H1 (cell line): ENCODE measurements at regions not wholly inside any gene's neighbourhood (a gene's known extent, or its start where the extent isn't known, plus 50 kb on each side); places are given as distances from the start of the nearest gene placed in this dataset.

ENCODE experiments used
- CTCF ChIA-PET: fragments of 300-600 bp; sonication (Branson Sonifier 250); formaldehyde crosslinking; loops from one replicate; lab custom pipeline; 2021; ENCODE audit not compliant: partially characterized antibody; lab: Charles Lee
- POLR2A ChIA-PET: fragments of 300-600 bp; sonication (Branson Sonifier 250); formaldehyde crosslinking; loops from one replicate; lab custom pipeline; 2021; ENCODE audit warnings: inconsistent platforms; ENCODE audit not compliant: partially characterized antibody; lab: Charles Lee
- DNase-seq, 2 experiments: peaks; one replicate each; pipeline versions ENCODE4 v3.0.0 to v3.0.0-alpha.2; 2010 to 2022; ENCODE audit warnings: low spot score in 2 of 2, low read depth in 1 of 2, mixed read lengths in 1 of 2
- FAIRE-seq: peaks from 2 replicates; lab custom pipeline; 2011; peaks lifted over from hg19 to GRCh38; lab: Jason Lieb, UNC
- H2AFZ ChIP-seq: 2 replicates; pipeline ENCODE4 v1.8.1; 2012; ENCODE audit warnings: low read length, inconsistent platforms
- H2AK5ac ChIP-seq: 2 replicates; pipeline ENCODE4 v1.6.1; 2013; ENCODE audit warnings: low read depth, low read length
- H2BK120ac ChIP-seq: replicated peaks from 2 replicates; pipeline ENCODE3; 2013; ENCODE audit warnings: low read depth, low read length, inconsistent platforms
- H2BK12ac ChIP-seq: 2 replicates; pipeline ENCODE4 v1.6.1; 2013; ENCODE audit warnings: low read depth, low read length
- H2BK15ac ChIP-seq: 2 replicates; pipeline ENCODE4 v1.6.1; 2013; ENCODE audit warnings: low read length
- H2BK20ac ChIP-seq: 2 replicates; pipeline ENCODE4 v1.6.1; 2013; ENCODE audit warnings: low read length
- H2BK5ac ChIP-seq: 2 replicates; pipeline ENCODE4 v1.6.1; 2013; ENCODE audit warnings: low read depth, low read length
- H3K14ac ChIP-seq: 2 replicates; pipeline ENCODE4 v1.6.1; 2013; ENCODE audit warnings: inconsistent platforms; ENCODE audit not compliant: insufficient read length
- H3K18ac ChIP-seq: 2 replicates; pipeline ENCODE4 v1.6.1; 2013; ENCODE audit warnings: low read length; ENCODE audit errors: extremely low read depth
- H3K23ac ChIP-seq: 2 replicates; pipeline ENCODE4 v1.6.1; 2013; ENCODE audit warnings: inconsistent platforms; ENCODE audit not compliant: insufficient read length
- H3K23me2 ChIP-seq: 2 replicates; pipeline ENCODE4 v1.6.1; 2013; ENCODE audit warnings: low read depth, low read length
- H3K27ac ChIP-seq: 2 replicates; pipeline ENCODE4 v1.6.1; 2011; ENCODE audit warnings: low read depth, low read length, inconsistent platforms
- H3K27me3 ChIP-seq, 4 experiments: replicated peaks in 1 of 4; 1 replicate in 1 of 4; 2 replicates in 3 of 4; pipeline versions ENCODE4 v1.6.1 to v1.8.1; 2011 to 2013; ENCODE audit warnings: low read length in 3 of 4, mild to moderate bottlenecking in 3 of 4, inconsistent platforms in 2 of 4, mixed read lengths in 2 of 4, moderate library complexity in 1 of 4; ENCODE audit not compliant: control insufficient read depth in 3 of 4, insufficient read depth in 3 of 4; ENCODE audit errors: extremely low read depth in 1 of 4
- H3K36me3 ChIP-seq, 4 experiments: 2 replicates each; pipeline versions ENCODE4 v1.6.1 to v1.8.1; 2011 to 2013; ENCODE audit warnings: mild to moderate bottlenecking in 4 of 4, low read length in 3 of 4, moderate library complexity in 2 of 4, control low read depth in 1 of 4, inconsistent platforms in 1 of 4; ENCODE audit not compliant: insufficient read depth in 4 of 4, control insufficient read depth in 2 of 4
- H3K4ac ChIP-seq: replicated peaks from 2 replicates; pipeline ENCODE3; 2013; ENCODE audit warnings: low read length, low read depth, mixed read lengths, inconsistent platforms; ENCODE audit not compliant: insufficient read length
- H3K4me1 ChIP-seq, 4 experiments: replicated peaks in 1 of 4; 1 replicate in 1 of 4; 2 replicates in 3 of 4; pipeline versions ENCODE4 v1.6.1 to v1.8.1; 2011 to 2013; ENCODE audit warnings: low read length in 3 of 4, inconsistent platforms in 2 of 4, mixed read lengths in 1 of 4; ENCODE audit not compliant: insufficient read depth in 4 of 4, control insufficient read depth in 3 of 4
- H3K4me2 ChIP-seq, 2 experiments: 2 replicates each; pipeline versions ENCODE4 v1.6.1 to v1.8.1; 2011 to 2013; ENCODE audit warnings: low read depth in 2 of 2, low read length in 2 of 2, control low read depth in 1 of 2, inconsistent platforms in 1 of 2, mild to moderate bottlenecking in 1 of 2; ENCODE audit not compliant: insufficient read depth in 1 of 2
- H3K4me3 ChIP-seq, 4 experiments: fragments of 200-600, 300-600 bp in 1 of 4; sonication (generic), shearing (Covaris generic), sonication (Bioruptor Twin) in 1 of 4; 2 replicates each; pipeline versions ENCODE4 v1.5.1 to v1.8.1; 2011 to 2016; ENCODE audit warnings: low read length in 4 of 4, low read depth in 3 of 4, control low read depth in 2 of 4, inconsistent platforms in 2 of 4, mild to moderate bottlenecking in 2 of 4, mixed read lengths in 1 of 4, moderate library complexity in 1 of 4; ENCODE audit not compliant: insufficient read depth in 2 of 4; ENCODE audit errors: extremely low read depth in 1 of 4
- H3K56ac ChIP-seq: replicated peaks from 2 replicates; pipeline ENCODE3; 2013; ENCODE audit warnings: low read depth, mild to moderate bottlenecking, mixed read lengths, low read length, inconsistent platforms; ENCODE audit not compliant: insufficient read length
- H3K79me1 ChIP-seq: 2 replicates; pipeline ENCODE4 v1.6.1; 2013; ENCODE audit warnings: low read depth, low read length, control low read depth
- H3K79me2 ChIP-seq, 2 experiments: 2 replicates each; pipeline versions ENCODE4 v1.6.1 to v1.8.1; 2012 to 2013; ENCODE audit warnings: low read length in 2 of 2, mild to moderate bottlenecking in 2 of 2, inconsistent platforms in 1 of 2; ENCODE audit not compliant: insufficient read depth in 2 of 2, control insufficient read depth in 1 of 2
- H3K9ac ChIP-seq, 4 experiments: replicated peaks in 1 of 4; 1 replicate in 1 of 4; 2 replicates in 3 of 4; pipeline versions ENCODE4 v1.6.1 to v1.8.1; 2011 to 2013; ENCODE audit warnings: low read depth in 3 of 4, low read length in 3 of 4, control low read depth in 2 of 4, mild to moderate bottlenecking in 2 of 4, moderate library complexity in 2 of 4, inconsistent platforms in 1 of 4; ENCODE audit errors: extremely low read depth in 1 of 4
- H3K9me3 ChIP-seq, 2 experiments: 2 replicates each; pipeline versions ENCODE4 v1.6.1 to v1.8.1; 2012 to 2013; ENCODE audit warnings: mild to moderate bottlenecking in 2 of 2, moderate library complexity in 2 of 2, control low read depth in 1 of 2, inconsistent platforms in 1 of 2, low read depth in 1 of 2, low read length in 1 of 2, mixed read lengths in 1 of 2; ENCODE audit not compliant: insufficient read depth in 2 of 2
- H4K20me1 ChIP-seq, 2 experiments: replicated peaks in 1 of 2; 2 replicates each; pipeline versions ENCODE3 to v1.8.1; 2011 to 2013; ENCODE audit warnings: inconsistent platforms in 2 of 2, low read length in 2 of 2, mild to moderate bottlenecking in 1 of 2; ENCODE audit not compliant: insufficient read depth in 2 of 2, control insufficient read depth in 1 of 2
- H4K5ac ChIP-seq: 2 replicates; pipeline ENCODE4 v1.6.1; 2013; ENCODE audit warnings: low read length, low read depth, mixed read lengths, inconsistent platforms; ENCODE audit not compliant: insufficient read length
- H4K8ac ChIP-seq: 2 replicates; pipeline ENCODE4 v1.8.0; 2013; ENCODE audit warnings: mild to moderate bottlenecking, moderate library complexity, low read length, inconsistent platforms; ENCODE audit not compliant: insufficient read depth; ENCODE audit errors: extremely low read depth
- H4K91ac ChIP-seq: replicated peaks from 2 replicates; pipeline ENCODE3; 2013; ENCODE audit warnings: low read length, mixed read lengths, inconsistent platforms; ENCODE audit not compliant: insufficient read length
- BACH1 ChIP-seq: IDR thresholded peaks from 2 replicates; pipeline ENCODE4 v1.6.1; 2012; ENCODE audit warnings: low read length, improper control_type of control experiment
- CBX8 ChIP-seq: fragments of 300-800, 300-1000 bp; sonication (generic); IDR thresholded peaks from 2 replicates; pipeline ENCODE4 v1.7.1; 2016; ENCODE audit warnings: low read depth, low read length, borderline replicate concordance
- EGR1 ChIP-seq: IDR thresholded peaks from 2 replicates; pipeline ENCODE4 v1.6.1; 2011; ENCODE audit warnings: low read depth, low read length, borderline replicate concordance
- EZH2 ChIP-seq: fragments of 200-600 bp; sonication (generic); IDR thresholded peaks from 2 replicates; pipeline ENCODE4 v1.7.1; 2012; ENCODE audit warnings: low read depth, mild to moderate bottlenecking, moderate library complexity, low read length, inconsistent platforms; ENCODE audit not compliant: severe bottlenecking
- NRF1 ChIP-seq: IDR thresholded peaks from 2 replicates; pipeline ENCODE4 v1.6.1; 2011; ENCODE audit warnings: mild to moderate bottlenecking, low read depth, low read length, improper control_type of control experiment
- PHF8 ChIP-seq: fragments of 200-600 bp; sonication (generic); conservative IDR thresholded peaks from 2 replicates; pipeline ENCODE4 v1.7.1; 2012; ENCODE audit warnings: low read depth, mild to moderate bottlenecking, inconsistent platforms, low read length, moderate library complexity
- RBBP5 ChIP-seq: IDR thresholded peaks from 2 replicates; pipeline ENCODE4 v1.7.1; 2012; ENCODE audit warnings: low read depth, mild to moderate bottlenecking, inconsistent platforms, low read length, moderate library complexity, borderline replicate concordance
- SIRT6 ChIP-seq: IDR thresholded peaks from one replicate; pipeline ENCODE4 v1.7.1; 2012; ENCODE audit warnings: low read length, inconsistent platforms
- SUZ12 ChIP-seq: fragments of 200-600 bp; sonication (generic); IDR thresholded peaks from 2 replicates; pipeline ENCODE4 v1.6.1; 2012; ENCODE audit warnings: mild to moderate bottlenecking, inconsistent platforms, low read length, moderate library complexity, mixed read lengths

DNA sequence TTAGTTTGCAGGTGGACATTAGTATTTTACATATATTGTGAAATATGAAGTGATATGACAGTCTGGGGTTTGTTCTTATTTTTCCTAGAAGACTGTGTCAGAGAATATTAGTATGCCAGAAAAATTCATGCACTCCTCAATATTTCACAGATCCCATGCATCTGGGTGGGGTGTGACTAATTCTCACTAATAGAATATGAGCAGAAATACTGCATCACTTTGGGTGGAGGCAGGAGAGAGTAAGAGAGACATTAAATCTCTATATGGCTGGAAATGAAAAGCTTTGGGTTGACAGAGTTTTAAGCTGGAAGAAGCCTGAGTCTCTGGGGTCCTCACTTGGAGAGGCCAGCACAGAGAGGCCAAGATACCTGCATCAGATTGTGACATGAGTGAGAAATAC is 101.3 kb upstream of the DPH6 start:
- Histone ChIP-seq H2AFZ (no peak overlapping the region), H3K27me3 (no peaks in the 10 kb centered on the region), H3K23ac (no peak overlapping the region), H3K9ac (no peak overlapping the region), H3K79me2 (no peaks in the 10 kb centered on the region), H3K4me2 (no peak overlapping the region), H4K91ac (no peak overlapping the region), H2AK5ac (no peak overlapping the region), H3K4me3 (no peak overlapping the region), H2BK12ac (no peak overlapping the region), H2BK5ac (no peak overlapping the region), H3K18ac (no peak overlapping the region), H3K14ac (no peak overlapping the region), H3K9me3 (no peaks in the 10 kb centered on the region; a peak in 1 of 4 replicates), H3K79me1 (no peaks in the 10 kb centered on the region), H3K27ac (no peak overlapping the region), H4K5ac (no peak overlapping the region), H4K20me1 (no peaks in the 10 kb centered on the region), H2BK120ac (no peak overlapping the region), H3K4ac (no peak overlapping the region), H4K8ac (no peak overlapping the region), H3K56ac (no peak overlapping the region), H3K36me3 (no peaks in the 10 kb centered on the region), H2BK15ac (no peak overlapping the region), H3K23me2 (no peaks in the 10 kb centered on the region), H3K4me1 (0 out of 7 replicates have a peak, but pooled peaks cover 0 to 2% (median 0%) of the 10 kb centered on the region in 4 experiments), H2BK20ac (no peak overlapping the region)
- CTCF ChIA-PET = no interaction called here
- no peak for TF ChIP-seq SIRT6
- TF ChIP-seq CBX8 = no peak
- TF ChIP-seq EGR1 = no peak
- no peak for TF ChIP-seq SUZ12
- no peak for TF ChIP-seq NRF1
- no peak for TF ChIP-seq BACH1
- no peak for TF ChIP-seq PHF8
- no peak for TF ChIP-seq EZH2
- no peak for TF ChIP-seq RBBP5
- POLR2A ChIA-PET = interaction anchor here (0.6 kb wide), 1 partner anchor 947 kb away, joined by 6 read pairs; no protein-coding TSS in a partner anchor
- FAIRE-seq (no peak), DNase-seq (no peak)
